ENCODE measurements at regions not wholly inside any gene's neighbourhood (a gene's known extent, or its start where the extent isn't known, plus 50 kb on each side); places are given as distances from the start of the nearest gene placed in this dataset.
"Not testable (repeated sequence)": the region's sequence is repeated elsewhere in the genome, so short reads cannot be mapped to it uniquely, and the experiment has no call there.

DNA sequence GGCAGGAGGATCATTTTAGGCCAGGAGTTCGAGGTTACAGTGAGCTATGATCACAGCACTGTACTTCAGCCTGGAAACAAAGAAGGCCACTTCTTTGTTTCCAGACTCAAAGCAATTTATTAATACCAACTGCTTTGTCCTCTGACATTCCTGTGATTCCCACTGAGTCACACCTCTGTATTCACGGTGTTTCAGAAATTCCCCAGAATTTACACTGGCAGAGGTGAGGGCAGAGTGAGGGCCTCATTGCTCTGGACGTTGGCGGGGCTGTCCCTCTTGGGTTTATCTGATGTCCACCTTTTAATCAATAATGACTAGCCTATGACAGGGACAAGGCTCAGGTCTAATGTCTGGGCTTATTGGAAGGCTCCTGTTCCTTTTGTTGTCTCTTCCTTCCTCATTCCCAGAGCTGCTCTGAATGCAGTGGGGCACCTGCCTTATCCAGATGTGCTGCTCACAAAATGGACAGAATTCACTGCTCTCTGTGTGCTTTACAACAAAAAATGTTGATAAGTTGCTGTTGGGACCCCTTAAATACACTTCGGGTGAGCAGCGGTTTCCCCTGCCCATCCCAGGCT is 160.1 kb downstream of the BCL2L11 start:
- TF ChIP-seq, protein P1, sequence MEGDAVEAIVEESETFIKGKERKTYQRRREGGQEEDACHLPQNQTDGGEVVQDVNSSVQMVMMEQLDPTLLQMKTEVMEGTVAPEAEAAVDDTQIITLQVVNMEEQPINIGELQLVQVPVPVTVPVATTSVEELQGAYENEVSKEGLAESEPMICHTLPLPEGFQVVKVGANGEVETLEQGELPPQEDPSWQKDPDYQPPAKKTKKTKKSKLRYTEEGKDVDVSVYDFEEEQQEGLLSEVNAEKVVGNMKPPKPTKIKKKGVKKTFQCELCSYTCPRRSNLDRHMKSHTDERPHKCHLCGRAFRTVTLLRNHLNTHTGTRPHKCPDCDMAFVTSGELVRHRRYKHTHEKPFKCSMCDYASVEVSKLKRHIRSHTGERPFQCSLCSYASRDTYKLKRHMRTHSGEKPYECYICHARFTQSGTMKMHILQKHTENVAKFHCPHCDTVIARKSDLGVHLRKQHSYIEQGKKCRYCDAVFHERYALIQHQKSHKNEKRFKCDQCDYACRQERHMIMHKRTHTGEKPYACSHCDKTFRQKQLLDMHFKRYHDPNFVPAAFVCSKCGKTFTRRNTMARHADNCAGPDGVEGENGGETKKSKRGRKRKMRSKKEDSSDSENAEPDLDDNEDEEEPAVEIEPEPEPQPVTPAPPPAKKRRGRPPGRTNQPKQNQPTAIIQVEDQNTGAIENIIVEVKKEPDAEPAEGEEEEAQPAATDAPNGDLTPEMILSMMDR (IDR thresholded peaks at IDR 0.05) = not testable (repeated sequence)
- not testable (repeated sequence) for TF ChIP-seq ZFX (IDR thresholded peaks at IDR 0.05; ENCODE audit: borderline replicate concordance)

Data from 22Rv1 (cell line).